GM18505 (cell line): ENCODE measurements at regions not wholly inside any gene's neighbourhood (a gene's known extent, or its start where the extent isn't known, plus 50 kb on each side); places are given as distances from the start of the nearest gene placed in this dataset.
"Not testable (repeated sequence)": the region's sequence is repeated elsewhere in the genome, so short reads cannot be mapped to it uniquely, and the experiment has no call there.

Experiments
- ATAC-seq: cut with Tn5 transposase; IDR thresholded peaks from one replicate; pipeline ENCODE4 v1.9.1; 2021; ENCODE audit not compliant: unreplicated experiment
- POLR2A ChIP-seq: IDR thresholded peaks from 4 replicates; pipeline ENCODE4 v1.6.1; 2011; ENCODE audit warnings: borderline replicate concordance; ENCODE audit not compliant: insufficient read depth, insufficient read length; ENCODE audit errors: extremely low read depth

- ATAC-seq, result no peak
- no peak for TF ChIP-seq POLR2A
Measured at GRCh38 chr11:34789196-34789834, 126.9 kb downstream of the APIP start.

DNA sequence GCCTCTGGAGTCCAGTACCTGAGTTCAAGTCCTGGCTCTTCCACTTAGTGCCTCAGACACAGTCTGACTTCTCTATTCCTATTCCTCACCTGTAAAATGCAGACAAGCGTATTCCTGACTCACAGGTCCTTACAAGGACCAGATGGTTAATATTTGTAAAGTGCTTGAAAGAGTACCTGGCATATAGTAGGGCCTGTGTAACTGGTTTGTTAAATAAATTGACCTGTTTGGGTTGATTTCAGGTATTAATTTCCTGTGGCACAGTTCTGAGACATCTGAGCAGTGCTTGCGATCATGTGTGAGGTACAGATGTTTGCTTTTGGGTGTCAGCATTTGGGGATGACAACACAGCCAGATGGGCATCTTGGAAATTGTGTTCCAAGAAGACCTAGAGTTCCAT, 127.5 kb downstream of the APIP start:
- TF ChIP-seq POLR2A, result no peak
- no peak for ATAC-seq

DNA sequence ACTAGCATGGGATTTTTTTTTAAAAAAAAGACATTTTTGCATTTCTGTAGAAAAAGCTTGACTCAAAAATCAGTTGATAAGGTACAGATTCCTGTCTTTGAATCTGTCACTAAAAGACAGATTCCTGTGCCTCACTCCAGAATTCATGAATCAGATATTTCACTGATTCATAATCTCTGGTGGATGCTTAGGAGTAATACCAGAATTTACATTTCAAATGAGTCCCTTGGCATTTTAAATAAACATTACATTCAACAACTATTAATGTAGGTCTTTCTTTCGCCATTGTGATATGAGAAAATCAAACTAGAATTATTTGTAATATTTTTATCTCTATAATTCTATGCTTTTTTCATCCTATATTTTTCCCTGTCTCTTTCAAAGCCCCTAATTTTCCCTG, 128.3 kb downstream of the APIP start:
- no peak for TF ChIP-seq POLR2A
- ATAC-seq, result no peak

- no peak for ATAC-seq
- no peak for TF ChIP-seq POLR2A
Measured at GRCh38 chr11:34787348-34787747, 128.8 kb downstream of the APIP start.

DNA sequence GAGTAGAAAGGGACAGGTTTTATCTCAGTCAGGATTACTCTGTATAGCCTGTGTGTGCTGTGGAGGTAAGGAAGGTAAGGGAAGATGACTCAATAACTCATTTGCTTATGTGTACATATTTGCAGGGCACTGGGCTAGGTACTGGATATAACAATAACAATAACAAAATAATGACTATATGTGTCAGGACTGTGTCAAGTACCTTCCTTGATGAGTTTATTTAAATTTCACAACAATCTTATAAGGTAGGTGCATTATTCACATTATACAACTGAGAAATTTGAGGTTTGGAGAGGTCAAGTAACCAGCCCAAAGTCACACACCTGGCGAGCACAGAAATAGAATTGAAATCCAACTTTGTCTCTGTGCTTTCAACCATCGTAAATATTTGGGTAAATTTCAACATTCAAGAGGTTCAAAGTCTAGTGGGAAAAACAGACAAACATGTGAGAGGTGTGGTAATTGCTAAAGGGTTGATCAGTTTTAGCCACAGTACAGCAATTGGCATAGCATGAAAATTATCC, 131.8 kb downstream of the APIP start:
- no peak for TF ChIP-seq POLR2A
- no peak for ATAC-seq

- no peak for ATAC-seq
- TF ChIP-seq POLR2A, result no peak
Measured at GRCh38 chr11:34783816-34784317, 132.3 kb downstream of the APIP start.

DNA sequence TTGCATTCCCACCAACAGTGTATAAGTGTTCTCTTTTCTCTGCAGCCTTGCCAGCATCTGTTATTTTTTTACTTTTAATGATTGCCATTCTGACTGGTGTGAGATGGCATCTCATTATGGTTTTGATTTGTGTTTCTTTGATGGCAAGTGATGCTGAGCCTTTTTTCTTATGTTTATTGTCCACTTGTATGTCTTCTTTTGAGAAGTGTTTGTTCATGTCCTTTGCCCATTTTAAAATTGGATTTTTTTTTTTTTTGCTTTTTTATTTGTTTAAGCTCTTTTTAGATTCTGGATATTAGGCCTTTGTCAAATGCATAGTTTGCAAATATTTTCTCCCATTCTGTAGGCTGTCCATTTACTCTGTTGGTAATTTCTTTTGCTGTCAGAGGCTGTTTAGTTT, 134.4 kb downstream of the APIP start:
- not testable (repeated sequence) for ATAC-seq

DNA sequence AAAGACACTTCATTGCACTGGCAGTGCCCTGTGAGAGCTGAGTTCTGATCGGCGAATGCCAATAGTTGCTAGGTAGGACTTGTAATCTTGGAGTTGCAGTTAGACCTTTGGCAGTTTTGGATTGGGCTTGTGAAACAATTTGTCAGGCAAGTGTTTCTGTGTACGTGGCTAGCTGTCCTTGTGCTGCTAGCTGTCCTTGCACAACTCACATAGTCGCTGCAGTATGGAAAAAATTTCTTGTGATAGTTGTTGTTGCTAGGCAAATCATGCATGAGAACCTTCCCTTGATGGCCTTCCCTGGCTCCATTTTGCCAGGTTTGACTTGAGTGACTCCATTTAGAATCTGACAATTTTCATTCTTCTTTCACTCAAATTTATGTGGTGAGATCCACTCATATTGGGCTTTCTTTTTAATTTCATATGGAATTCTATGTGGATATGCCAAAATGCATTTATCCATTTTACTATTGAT, 140.7 kb downstream of the APIP start:
- no peak for TF ChIP-seq POLR2A
- no peak for ATAC-seq

DNA sequence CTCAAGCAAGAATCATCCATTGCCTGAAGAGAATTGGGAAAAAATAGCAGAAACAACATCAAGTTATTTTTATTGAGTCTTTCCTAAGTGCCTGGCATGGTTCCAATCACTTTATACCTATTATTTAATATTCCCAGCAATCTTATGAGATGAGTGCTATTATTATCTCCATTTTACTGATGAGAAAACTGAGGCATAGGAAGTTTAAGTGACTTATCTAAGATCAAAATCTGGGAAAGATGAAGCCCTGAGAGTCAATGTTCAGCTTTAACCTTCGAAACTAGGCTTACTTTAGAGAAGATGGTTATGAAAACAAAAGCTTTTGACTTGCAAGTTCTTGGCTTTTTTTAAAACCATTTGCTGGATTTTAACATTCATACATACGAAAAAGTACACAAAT, 141.6 kb downstream of the APIP start:
- no peak for TF ChIP-seq POLR2A
- ATAC-seq, result no peak

DNA sequence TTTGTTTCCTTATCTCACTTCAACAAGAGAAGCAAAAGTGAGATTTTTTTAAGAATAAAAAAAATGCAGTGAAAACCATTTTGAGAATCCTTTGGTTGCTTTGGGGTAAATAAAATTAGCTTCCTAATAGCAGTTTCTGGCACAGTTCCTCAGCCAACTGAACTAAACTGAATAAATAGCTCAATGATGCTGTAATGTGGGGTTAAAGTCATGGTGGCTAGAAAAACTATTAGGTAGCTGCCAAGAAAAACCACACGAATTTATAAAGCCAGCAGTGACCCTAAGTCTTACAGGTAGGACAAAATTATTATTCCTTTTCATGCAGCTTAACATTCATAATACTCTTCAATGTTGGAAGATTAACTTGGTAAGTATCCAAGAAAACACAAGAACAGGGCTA, 142.4 kb downstream of the APIP start:
- TF ChIP-seq POLR2A, result no peak
- no peak for ATAC-seq

DNA sequence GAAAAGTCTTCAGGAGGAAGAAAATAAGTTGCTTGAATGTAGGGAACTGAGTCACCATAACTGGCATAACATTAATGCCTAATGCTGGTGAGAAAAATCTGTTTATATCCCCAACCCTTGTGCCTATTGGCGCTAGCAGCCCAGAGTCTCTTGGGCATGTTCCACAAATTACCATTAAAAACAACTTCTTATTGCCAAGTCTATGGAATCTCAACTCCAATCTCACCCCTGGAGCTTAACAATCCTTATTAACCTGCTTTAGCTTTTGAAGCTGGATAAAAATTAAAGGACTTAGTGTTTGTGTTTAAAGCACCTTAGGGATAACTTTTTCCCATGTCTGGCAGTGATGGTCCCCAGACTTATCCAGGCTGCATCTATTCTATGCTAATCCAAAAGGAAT, 143.0 kb downstream of the APIP start:
- TF ChIP-seq POLR2A, result no peak
- ATAC-seq, result no peak

GRCh38 chr11:34770111-34770510, 146.1 kb downstream of the APIP start:
- ATAC-seq, result no peak
- TF ChIP-seq POLR2A, result no peak

- no peak for ATAC-seq
- no peak for TF ChIP-seq POLR2A
Measured at GRCh38 chr11:34769224-34769623, 147.0 kb downstream of the APIP start.

GRCh38 chr11:34762625-34763024, 141.7 kb downstream of the EHF start:
- not testable (repeated sequence) for ATAC-seq

- TF ChIP-seq POLR2A, result no peak
- no peak for ATAC-seq
Measured at GRCh38 chr11:34758262-34758661, 137.4 kb downstream of the EHF start.
